HepG2 (cell line): ENCODE measurements at regions not wholly inside any gene's neighbourhood (a gene's known extent, or its start where the extent isn't known, plus 50 kb on each side); places are given as distances from the start of the nearest gene placed in this dataset.

Source experiments
- AFF4 ChIP-seq: sonication (generic); formaldehyde crosslinking; IDR thresholded peaks from 2 replicates; pipeline ENCODE4 v1.4.0; 2020; ENCODE audit warnings: missing genetic modification reagents
- ARID5B ChIP-seq: IDR thresholded peaks from 2 replicates; pipeline ENCODE4 v1.4.0; 2020; ENCODE audit warnings: mild to moderate bottlenecking, missing genetic modification reagents
- CBX1 ChIP-seq: IDR thresholded peaks from one replicate; pipeline ENCODE4 v1.6.1; 2016; ENCODE audit warnings: antibody characterized with exemption, low read depth
- ETS1 ChIP-seq: sonication (generic); formaldehyde crosslinking; IDR thresholded peaks from 2 replicates; pipeline ENCODE4 v1.4.0; 2020; ENCODE audit warnings: missing genetic modification reagents
- IRF9 ChIP-seq: sonication (generic); formaldehyde crosslinking; IDR thresholded peaks from 2 replicates; pipeline ENCODE4 v1.8.0; 2022; ENCODE audit warnings: missing genetic modification reagents, mild to moderate bottlenecking, borderline replicate concordance
- IRX3 ChIP-seq: sonication (generic); formaldehyde crosslinking; IDR thresholded peaks from 2 replicates; pipeline ENCODE4 v1.8.1; 2023; ENCODE audit warnings: mild to moderate bottlenecking, low read depth, missing genetic modification reagents, borderline replicate concordance
- PAF1 ChIP-seq: IDR thresholded peaks from 2 replicates; pipeline ENCODE4 v1.6.1; 2016; ENCODE audit warnings: missing genetic modification reagents, missing compliant biosample characterization
- POLR2AphosphoS2 ChIP-seq: IDR thresholded peaks from 2 replicates; pipeline ENCODE4 v1.6.1; 2011; ENCODE audit warnings: low read depth, low read length, improper control_type of control experiment
- PRDM10 ChIP-seq: sonication (generic); formaldehyde crosslinking; IDR thresholded peaks from 2 replicates; pipeline ENCODE4 v1.4.0; 2020; ENCODE audit warnings: low read depth, missing genetic modification reagents
- RORA ChIP-seq: sonication (generic); formaldehyde crosslinking; IDR thresholded peaks from 2 replicates; pipeline ENCODE4 v1.5.0; 2020; ENCODE audit warnings: mild to moderate bottlenecking, missing genetic modification reagents, moderate library complexity
- SOX5 ChIP-seq: IDR thresholded peaks from 2 replicates; pipeline ENCODE4 v1.6.1; 2016; ENCODE audit warnings: borderline replicate concordance
- ZNF260 ChIP-seq: sonication (generic); formaldehyde crosslinking; IDR thresholded peaks from 2 replicates; pipeline ENCODE4 v1.4.0; 2020; ENCODE audit warnings: missing genetic modification reagents, low read depth, mild to moderate bottlenecking, borderline replicate concordance
- ZNF274 ChIP-seq: sonication (generic); formaldehyde crosslinking; IDR thresholded peaks from 2 replicates; pipeline ENCODE4 v1.5.1; 2020; ENCODE audit warnings: mild to moderate bottlenecking, missing genetic modification reagents
- ZNF780A ChIP-seq: sonication (generic); formaldehyde crosslinking; IDR thresholded peaks from 2 replicates; pipeline ENCODE4 v1.8.0; 2022; ENCODE audit warnings: mild to moderate bottlenecking, missing genetic modification reagents, moderate library complexity
- ZSCAN12 ChIP-seq: sonication (generic); formaldehyde crosslinking; IDR thresholded peaks from 2 replicates; pipeline ENCODE4 v1.9.0; 2021; ENCODE audit warnings: mild to moderate bottlenecking, missing genetic modification reagents

GRCh38 chr4:123599061-123599919 is 202.7 kb downstream of the SPRY1 start (continued):
- TF ChIP-seq ARID5B (CRISPR knock-in tag) (peak; percentile 95), POLR2AphosphoS2 (no peak), IRF9 (CRISPR knock-in tag) (no peak), ZNF780A (CRISPR knock-in tag) (no peak), AFF4 (CRISPR knock-in tag) (no peak), PRDM10 (CRISPR knock-in tag) (no peak), ZNF260 (CRISPR knock-in tag) (no peak), ZSCAN12 (CRISPR knock-in tag) (no peak), SOX5 (CRISPR knock-in tag) (peak; percentile 93), RORA (CRISPR knock-in tag) (no peak), PAF1 (CRISPR knock-in tag) (no peak), CBX1 (no peak), IRX3 (CRISPR knock-in tag) (no peak), ETS1 (CRISPR knock-in tag) (no peak), ZNF274 (CRISPR knock-in tag) (no peak)
